Neural cell (in vitro differentiated cells): ENCODE measurements at regions not wholly inside any gene's neighbourhood (a gene's known extent, or its start where the extent isn't known, plus 50 kb on each side); places are given as distances from the start of the nearest gene placed in this dataset.

Source experiments
- CTCF ChIP-seq: fragments of 450-650 bp; IDR thresholded peaks from 2 replicates; pipeline ENCODE4 v1.5.1; 2014; ENCODE audit warnings: antibody characterized with exemption, mild to moderate bottlenecking, moderate library complexity; ENCODE audit not compliant: poor library complexity, severe bottlenecking
- EP300 ChIP-seq: fragments of 450-650 bp; conservative IDR thresholded peaks from 2 replicates; pipeline ENCODE4 v1.6.1; 2014; ENCODE audit warnings: antibody characterized with exemption, mild to moderate bottlenecking, moderate library complexity; ENCODE audit not compliant: poor library complexity, severe bottlenecking
- EZH2 ChIP-seq: fragments of 200-600, 300-800 bp; shearing (Covaris generic), sonication (generic); IDR thresholded peaks from 2 replicates; pipeline ENCODE4 v1.6.1; 2014; ENCODE audit warnings: antibody characterized with exemption, low read length, borderline replicate concordance, mild to moderate bottlenecking; ENCODE audit not compliant: insufficient read depth, poor library complexity, severe bottlenecking
- MXI1 ChIP-seq: fragments of 450-650 bp; conservative IDR thresholded peaks from 2 replicates; pipeline ENCODE4 v1.6.1; 2014; ENCODE audit warnings: antibody characterized with exemption, mild to moderate bottlenecking; ENCODE audit not compliant: poor library complexity, severe bottlenecking
- POLR2AphosphoS5 ChIP-seq: IDR thresholded peaks from 2 replicates; pipeline ENCODE4 v1.6.1; 2012
- RAD21 ChIP-seq: fragments of 450-650 bp; conservative IDR thresholded peaks from 2 replicates; pipeline ENCODE4 v1.6.1; 2014; ENCODE audit warnings: antibody characterized with exemption, mild to moderate bottlenecking, moderate library complexity
- REST ChIP-seq: IDR thresholded peaks from 2 replicates; pipeline ENCODE4 v1.6.1; 2012; ENCODE audit warnings: borderline replicate concordance
- SMC3 ChIP-seq: fragments of 450-650 bp; conservative IDR thresholded peaks from 2 replicates; pipeline ENCODE4 v1.6.1; 2014; ENCODE audit warnings: antibody characterized with exemption, mild to moderate bottlenecking, moderate library complexity; ENCODE audit not compliant: poor library complexity
- TAF1 ChIP-seq: IDR thresholded peaks from 2 replicates; pipeline ENCODE4 v1.6.1; 2012; ENCODE audit warnings: low read depth

- TF ChIP-seq EP300, result no peak
- TF ChIP-seq MXI1, result no peak
- TF ChIP-seq CTCF, result no peak
- TF ChIP-seq RAD21, result no peak
- no peak for TF ChIP-seq POLR2AphosphoS5
- TF ChIP-seq REST, result no peak
- TF ChIP-seq SMC3, result no peak
- TF ChIP-seq EZH2, result no peak
- TF ChIP-seq TAF1, result no peak
Observed at GRCh38 chr3:72423643-72424042, 424.6 kb downstream of the SHQ1 start.
